ENCODE measurements at regions not wholly inside any gene's neighbourhood (a gene's known extent, or its start where the extent isn't known, plus 50 kb on each side); places are given as distances from the start of the nearest gene placed in this dataset.

GRCh38 chr20:48155268-48155667, 370.0 kb upstream of the SULF2 start:
- TF ChIP-seq CTCF (conservative IDR thresholded peaks at IDR 0.05; ENCODE audit: low read depth, low read length) (no peak), EZH2 (IDR thresholded peaks at IDR 0.05; ENCODE audit: borderline replicate concordance, low read depth, low read length, poor library complexity, severe bottlenecking) (no peak)

All from A673 (cell line).